GM12891 (cell line): ENCODE measurements at regions not wholly inside any gene's neighbourhood (a gene's known extent, or its start where the extent isn't known, plus 50 kb on each side); places are given as distances from the start of the nearest gene placed in this dataset.

Source experiments
- DNase-seq: peaks from one replicate; pipeline ENCODE4 v3.0.0; 2011; ENCODE audit warnings: low spot score; ENCODE audit not compliant: insufficient read length
- FAIRE-seq: peaks from 2 replicates; lab custom pipeline; 2011; peaks lifted over from hg19 to GRCh38; lab: Jason Lieb, UNC
- PAX5 ChIP-seq: IDR thresholded peaks from 2 replicates; pipeline ENCODE4 v1.6.1; 2011; ENCODE audit warnings: low read length, moderate library complexity, mild to moderate bottlenecking; ENCODE audit not compliant: insufficient read depth, severe bottlenecking
- POLR2A ChIP-seq: IDR thresholded peaks from 2 replicates; pipeline ENCODE4 v1.6.1; 2011; ENCODE audit warnings: low read depth, low read length, control low read depth
- POLR2AphosphoS5 ChIP-seq: IDR thresholded peaks from 2 replicates; pipeline ENCODE4 v1.6.1; 2011; ENCODE audit warnings: low read depth, low read length, control low read depth
- POU2F2 ChIP-seq: IDR thresholded peaks from 2 replicates; pipeline ENCODE4 v1.6.1; 2011; ENCODE audit warnings: low read depth, mild to moderate bottlenecking, control low read depth, low read length, moderate library complexity
- SPI1 ChIP-seq: IDR thresholded peaks from 2 replicates; pipeline ENCODE4 v1.6.1; 2011; ENCODE audit warnings: low read depth, low read length, control low read depth
- TAF1 ChIP-seq: IDR thresholded peaks from 2 replicates; pipeline ENCODE4 v1.6.1; 2011; ENCODE audit warnings: low read depth, low read length, control low read depth

- no peak for DNase-seq
- no peak for FAIRE-seq
- no peak for TF ChIP-seq PAX5
Measured at GRCh38 chr6:23350752-23351453, 775.1 kb upstream of the NRSN1 start.

- FAIRE-seq: no peak
Measured at GRCh38 chr6:23354004-23354403, 772.0 kb upstream of the NRSN1 start.

GRCh38 chr6:23357185-23357766 lies 768.7 kb upstream of the NRSN1 start:
- no peak for TF ChIP-seq TAF1
- TF ChIP-seq SPI1: no peak
- TF ChIP-seq POLR2AphosphoS5: no peak
- TF ChIP-seq PAX5: no peak
- no peak for TF ChIP-seq POU2F2
- no peak for TF ChIP-seq POLR2A
- DNase-seq (no peak), FAIRE-seq (no peak)

More at GRCh38 chr6:23354004-23354403, 772.0 kb upstream of the NRSN1 start:
- TF ChIP-seq POU2F2 (no peak), TAF1 (no peak), POLR2AphosphoS5 (no peak), SPI1 (no peak)
- no peak for DNase-seq

GRCh38 chr6:23365732-23366131 lies 760.3 kb upstream of the NRSN1 start:
- TF ChIP-seq POLR2A (no peak), TAF1 (no peak), POLR2AphosphoS5 (no peak), PAX5 (no peak), SPI1 (no peak), POU2F2 (no peak)
- DNase-seq: no peak
- no peak for FAIRE-seq

GRCh38 chr6:23367311-23367710 lies 758.7 kb upstream of the NRSN1 start:
- FAIRE-seq (no peak), DNase-seq (no peak)
- TF ChIP-seq PAX5 (no peak), POLR2AphosphoS5 (no peak), TAF1 (no peak), POLR2A (no peak), POU2F2 (no peak), SPI1 (no peak)

- FAIRE-seq (no peak), DNase-seq (no peak)
- TF ChIP-seq SPI1 (no peak), POLR2A (no peak), POU2F2 (no peak), TAF1 (no peak), PAX5 (no peak), POLR2AphosphoS5 (no peak)
Measured at GRCh38 chr6:23368557-23368956, 757.5 kb upstream of the NRSN1 start.

- DNase-seq: no peak
- FAIRE-seq: no peak
- TF ChIP-seq POLR2AphosphoS5 (no peak), POU2F2 (no peak), POLR2A (no peak), PAX5 (no peak), TAF1 (no peak), SPI1 (no peak)
Measured at GRCh38 chr6:23370051-23370450, 756.0 kb upstream of the NRSN1 start.

- no peak for TF ChIP-seq PAX5
- no peak for TF ChIP-seq SPI1
- TF ChIP-seq TAF1: no peak
- TF ChIP-seq POLR2AphosphoS5: no peak
- TF ChIP-seq POLR2A: no peak
- no peak for TF ChIP-seq POU2F2
- FAIRE-seq: no peak
- no peak for DNase-seq
Measured at GRCh38 chr6:23371132-23371915, 754.7 kb upstream of the NRSN1 start.

GRCh38 chr6:23377830-23378229 lies 748.2 kb upstream of the NRSN1 start:
- no peak for DNase-seq
- no peak for FAIRE-seq
- TF ChIP-seq POLR2A (no peak), PAX5 (no peak), POLR2AphosphoS5 (no peak), TAF1 (no peak), SPI1 (no peak), POU2F2 (no peak)
